GM18517 (cell line): ENCODE measurements at regions not wholly inside any gene's neighbourhood (a gene's known extent, or its start where the extent isn't known, plus 50 kb on each side); places are given as distances from the start of the nearest gene placed in this dataset.
"Not testable (repeated sequence)": the region's sequence is repeated elsewhere in the genome, so short reads cannot be mapped to it uniquely, and the experiment has no call there.

Source experiments
- ATAC-seq: cut with Tn5 transposase; IDR thresholded peaks from one replicate; pipeline ENCODE4 v1.9.1; 2021; ENCODE audit warnings: mild to moderate bottlenecking, moderate library complexity; ENCODE audit not compliant: unreplicated experiment

- ATAC-seq: no peak
These were observed 368.1 kb upstream of the KYNU start for GRCh38 chr2:142509401-142509800.

DNA sequence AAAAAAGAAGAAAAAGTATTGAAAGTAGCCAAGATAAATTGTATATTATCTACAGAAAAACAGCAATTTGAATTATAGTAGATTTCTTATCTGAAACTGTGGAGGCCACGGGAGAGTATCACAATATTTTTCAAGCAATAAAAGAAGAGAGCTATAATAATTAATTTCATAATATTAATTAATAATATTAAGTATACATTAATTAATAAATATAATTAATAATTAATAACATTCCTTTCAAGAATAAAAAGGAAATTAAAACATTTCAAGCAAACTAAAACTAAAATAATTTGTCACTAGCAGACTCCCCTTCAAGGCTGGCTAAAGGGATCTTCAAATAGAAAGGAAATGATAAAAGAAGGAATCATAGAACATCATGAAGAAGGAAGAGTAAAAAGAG lies 372.7 kb upstream of the KYNU start:
- ATAC-seq: no peak

- no peak for ATAC-seq
These were observed 371.6 kb upstream of the LRP1B start for GRCh38 chr2:142502402-142502801.

DNA sequence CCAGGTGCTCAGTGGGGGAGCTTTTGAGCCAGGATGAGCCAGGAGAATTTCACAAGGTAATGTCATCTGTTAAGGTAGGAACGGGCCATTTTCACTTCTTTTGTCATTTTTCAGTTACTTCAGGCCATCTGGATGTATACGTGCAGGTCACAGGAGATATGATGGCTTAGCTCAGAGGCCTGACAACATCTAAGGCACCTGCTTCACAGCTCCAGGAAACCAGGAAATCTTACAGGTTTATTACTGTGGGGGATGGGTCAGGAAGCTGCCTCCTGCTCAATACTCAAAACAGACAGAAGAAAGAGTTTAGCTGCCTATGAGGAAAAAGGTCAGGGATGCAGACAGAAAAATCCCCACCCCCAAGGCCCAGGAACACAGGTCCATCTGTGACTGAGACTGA lies 364.3 kb upstream of the LRP1B start:
- no peak for ATAC-seq

DNA sequence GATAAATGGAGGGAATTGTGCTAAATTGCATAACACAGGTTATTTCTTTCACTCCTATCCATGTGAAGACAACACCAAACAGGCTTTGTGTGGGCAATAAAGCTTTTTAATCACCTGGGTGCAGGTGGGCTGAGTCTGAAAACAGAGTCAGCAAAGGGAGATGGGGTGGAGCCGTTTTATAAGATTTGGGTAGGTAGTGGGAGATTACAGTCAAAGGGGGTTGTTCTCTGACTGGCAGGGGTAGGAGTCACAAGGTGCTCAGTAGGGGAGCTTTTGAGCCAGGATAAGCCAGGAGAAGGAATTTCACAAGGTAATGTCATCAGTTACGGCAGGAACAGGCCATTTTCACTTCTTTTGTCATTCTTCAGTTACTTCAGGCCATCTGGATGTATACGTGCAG lies 358.8 kb upstream of the LRP1B start:
- not testable (repeated sequence) for ATAC-seq

DNA sequence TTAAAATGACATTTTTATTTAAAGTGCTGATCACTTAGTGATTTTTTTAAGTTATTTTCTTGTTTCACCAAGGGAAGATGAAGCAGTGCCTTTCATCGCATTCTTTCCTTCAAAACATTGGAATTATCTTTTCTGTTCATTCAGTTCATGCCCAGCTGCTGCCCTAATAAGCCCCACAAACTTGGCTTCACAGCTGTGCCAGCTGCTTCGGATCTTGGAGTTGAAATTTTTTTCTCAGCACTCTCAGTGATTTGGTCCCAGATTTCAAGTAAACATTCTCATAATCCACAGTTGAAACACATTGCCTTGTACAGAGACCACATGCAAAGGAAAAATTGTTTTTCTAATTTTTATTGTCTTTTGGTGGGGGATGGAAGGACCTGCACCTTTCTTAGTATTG lies 353.3 kb upstream of the LRP1B start:
- ATAC-seq: no peak

GRCh38 chr2:142483653-142484052 lies 352.8 kb upstream of the LRP1B start:
- ATAC-seq: no peak

DNA sequence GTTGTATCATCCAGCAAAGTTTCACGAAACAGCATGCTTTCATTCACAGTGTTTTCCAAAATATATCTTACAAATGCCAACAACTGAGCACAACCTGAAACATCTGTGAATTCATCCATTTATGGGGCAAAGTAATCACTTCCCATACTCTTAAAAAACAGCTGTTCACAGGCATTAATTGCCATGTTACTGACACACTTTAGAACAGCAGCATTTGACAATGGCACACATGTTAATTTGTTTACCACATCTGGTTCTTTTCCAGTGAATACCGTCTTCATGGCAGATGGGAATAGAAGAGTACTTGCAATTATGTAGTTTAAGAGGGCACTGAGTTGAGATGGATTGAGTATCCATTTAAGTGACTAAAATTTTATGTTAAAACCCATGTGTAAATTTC lies 347.4 kb upstream of the LRP1B start:
- ATAC-seq: no peak

DNA sequence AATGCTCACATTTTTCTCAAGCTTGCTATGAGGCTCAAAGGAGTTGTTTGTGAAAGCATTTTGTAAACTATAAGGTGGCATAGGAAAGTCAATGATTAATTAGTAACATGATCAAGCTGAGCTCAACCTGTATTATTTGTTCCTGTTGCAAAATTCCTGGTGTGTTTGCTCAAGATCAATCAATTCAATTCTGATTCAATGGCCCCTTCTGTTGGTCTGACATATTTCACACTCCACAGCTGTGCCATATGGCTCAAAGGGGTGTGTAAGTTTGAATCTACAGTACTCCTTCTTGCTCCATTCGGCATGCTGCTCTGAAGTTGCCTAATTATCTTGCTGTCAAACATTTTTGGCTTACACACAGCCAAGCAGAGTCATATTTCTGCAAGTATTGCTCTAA lies 341.6 kb upstream of the LRP1B start:
- ATAC-seq: no peak

DNA sequence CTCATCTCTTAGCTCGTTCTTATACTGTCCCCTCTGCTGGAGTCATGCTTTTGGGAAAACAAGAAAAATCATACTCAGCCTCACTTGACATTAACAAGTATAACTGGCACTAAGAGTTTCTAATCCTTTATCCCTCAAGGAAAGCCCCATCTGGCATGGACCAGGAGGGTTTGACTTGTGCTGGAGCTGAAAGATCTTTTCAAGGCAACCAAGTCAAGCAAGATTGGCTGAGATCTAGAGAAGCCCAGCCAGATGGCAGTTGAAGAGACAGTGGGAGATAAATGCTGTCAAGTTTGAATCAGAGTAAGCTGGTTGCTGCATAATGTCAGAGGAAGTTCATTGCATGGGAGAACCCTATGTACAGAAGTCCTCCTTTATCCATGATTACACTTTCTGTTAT lies 336.5 kb upstream of the LRP1B start:
- no peak for ATAC-seq

- ATAC-seq: no peak
These were observed 332.2 kb upstream of the LRP1B start for GRCh38 chr2:142463047-142463446.

DNA sequence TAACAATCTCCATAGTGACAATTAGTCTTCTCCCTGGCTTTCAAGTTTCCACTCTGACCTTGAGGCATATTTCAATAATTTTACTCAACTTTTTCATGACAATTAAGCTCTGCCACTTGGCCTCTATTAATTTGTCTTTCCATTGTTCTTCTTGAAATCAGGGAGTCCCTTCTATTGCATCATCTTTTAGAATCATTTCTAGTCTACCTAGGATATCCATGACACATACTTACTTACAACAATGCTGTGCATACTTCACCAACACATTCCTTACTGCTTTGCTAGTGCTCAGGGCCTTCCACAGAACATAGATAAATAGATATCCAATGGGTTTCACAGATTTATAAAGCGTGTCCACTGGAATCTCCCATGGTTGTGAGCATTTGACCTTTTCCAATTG lies 331.5 kb upstream of the LRP1B start:
- no peak for ATAC-seq

DNA sequence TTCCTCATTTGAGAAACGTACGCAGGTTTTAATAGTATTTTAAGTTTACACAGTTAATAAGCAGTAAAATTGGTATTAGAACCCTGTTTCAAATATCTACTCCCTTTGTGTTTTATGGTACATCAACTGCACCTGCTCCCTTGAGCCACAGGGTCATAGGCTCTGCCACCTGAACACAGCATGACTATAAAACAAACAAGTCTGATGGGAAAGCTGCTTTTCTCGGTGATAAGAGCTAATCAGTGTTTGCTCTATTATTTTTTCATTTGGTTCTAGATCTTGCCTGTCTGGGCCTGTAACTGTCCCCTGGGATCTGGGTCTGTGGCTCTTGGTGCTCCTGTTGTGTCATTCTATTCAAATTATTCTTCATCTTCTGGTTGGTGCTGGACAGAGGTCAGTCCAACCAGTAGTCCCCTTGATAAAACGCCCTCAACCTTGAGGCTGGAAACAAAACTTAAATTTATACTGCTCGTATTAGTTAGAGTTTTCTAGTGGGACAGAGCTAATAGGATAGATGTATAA lies 314.8 kb upstream of the LRP1B start:
- no peak for ATAC-seq

DNA sequence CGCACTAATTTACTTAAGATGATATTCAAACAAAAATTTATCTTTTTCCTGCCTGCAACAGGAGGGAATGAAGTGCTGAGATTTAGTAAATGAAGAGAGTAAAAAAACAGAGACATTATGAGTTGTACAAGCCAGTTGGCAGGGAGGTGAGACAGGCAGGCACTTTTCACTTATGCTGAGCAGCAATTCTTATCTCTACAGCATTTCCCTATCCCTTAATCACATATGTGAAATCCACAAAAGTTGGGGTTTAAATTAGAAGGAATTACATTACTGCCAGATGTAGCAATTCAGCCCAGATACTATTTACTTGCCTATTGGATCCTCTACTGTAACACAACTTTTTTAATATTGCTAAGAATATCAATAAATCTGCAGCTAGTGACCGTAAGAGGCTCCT lies 314.2 kb upstream of the LRP1B start:
- ATAC-seq: no peak

- no peak for ATAC-seq
These were observed 305.0 kb upstream of the LRP1B start for GRCh38 chr2:142435847-142436246.

DNA sequence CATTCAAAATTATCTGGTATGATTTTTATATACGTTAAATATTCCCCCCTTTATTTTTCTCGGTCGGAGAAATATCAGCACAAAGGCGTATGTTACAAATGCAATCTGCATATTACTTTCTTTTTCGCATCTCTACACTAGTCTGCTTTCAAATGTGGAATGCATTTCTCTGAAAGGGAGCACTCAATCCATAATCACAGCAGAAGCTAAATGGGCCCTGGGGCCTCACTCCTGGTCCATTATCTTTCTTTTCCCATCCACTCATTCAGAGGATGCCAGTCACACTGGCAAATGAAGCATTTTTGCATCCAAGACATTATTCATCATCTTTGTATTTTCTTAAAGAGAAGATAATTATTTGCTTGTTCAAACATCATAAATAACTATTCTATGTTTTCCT lies 295.2 kb upstream of the LRP1B start:
- ATAC-seq: no peak

DNA sequence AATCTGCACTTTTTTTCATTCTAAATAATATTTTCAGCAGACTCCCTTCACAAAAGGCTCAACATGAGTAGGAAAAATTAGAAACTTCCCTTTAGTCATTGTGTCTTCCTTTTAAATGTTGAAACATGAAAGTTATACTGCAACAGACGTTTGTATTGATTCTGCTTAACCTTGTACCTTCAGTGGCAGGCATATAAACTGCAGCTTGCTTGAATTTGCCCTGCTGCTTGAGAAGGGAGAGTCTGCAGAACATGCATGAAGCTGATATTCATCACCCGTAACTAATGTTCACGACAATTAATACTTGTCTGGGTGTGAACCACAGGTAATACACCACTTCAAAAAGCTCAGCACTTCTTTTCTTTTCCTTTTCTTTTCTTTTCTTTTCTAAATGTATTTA lies 294.7 kb upstream of the LRP1B start:
- ATAC-seq: no peak

DNA sequence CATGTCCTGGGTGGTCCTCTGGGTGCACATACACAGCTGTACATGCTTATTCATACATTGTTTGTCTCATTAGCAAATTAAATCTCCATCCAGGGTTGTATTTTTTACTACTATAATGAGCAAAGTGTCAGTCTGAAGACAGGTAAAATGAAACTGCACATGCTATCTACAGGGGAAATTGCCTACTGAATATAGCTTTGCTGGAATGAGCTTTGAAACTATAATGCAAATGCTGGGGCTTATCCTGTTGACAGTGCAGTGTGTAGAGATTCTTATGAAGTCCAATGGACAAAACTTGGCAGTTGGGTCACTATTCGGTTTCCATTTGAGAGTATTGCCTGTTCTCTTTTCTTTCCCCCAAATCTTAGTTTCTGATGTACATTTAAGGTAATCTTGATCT lies 292.8 kb upstream of the LRP1B start:
- ATAC-seq: no peak

DNA sequence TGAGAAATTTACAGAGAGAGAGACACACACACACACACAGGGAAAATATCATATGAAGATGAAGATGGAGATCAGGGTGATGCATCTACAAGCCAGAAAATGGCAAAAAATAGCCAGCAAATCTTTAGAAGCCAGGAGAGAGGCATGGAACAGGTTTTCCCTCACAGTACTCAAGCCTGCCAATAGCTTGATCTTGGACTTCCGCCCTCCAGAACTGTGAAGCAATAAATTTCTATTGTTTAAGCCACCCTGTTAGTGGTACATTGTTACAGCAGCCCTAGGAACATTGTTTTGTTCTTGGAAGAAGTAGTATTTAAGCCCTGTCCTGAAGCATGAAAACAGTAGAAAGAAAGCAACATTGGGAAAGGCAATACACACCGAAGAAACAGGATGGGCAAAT lies 292.0 kb upstream of the LRP1B start:
- no peak for ATAC-seq

- ATAC-seq: no peak
These were observed 291.2 kb upstream of the LRP1B start for GRCh38 chr2:142422041-142422440.

DNA sequence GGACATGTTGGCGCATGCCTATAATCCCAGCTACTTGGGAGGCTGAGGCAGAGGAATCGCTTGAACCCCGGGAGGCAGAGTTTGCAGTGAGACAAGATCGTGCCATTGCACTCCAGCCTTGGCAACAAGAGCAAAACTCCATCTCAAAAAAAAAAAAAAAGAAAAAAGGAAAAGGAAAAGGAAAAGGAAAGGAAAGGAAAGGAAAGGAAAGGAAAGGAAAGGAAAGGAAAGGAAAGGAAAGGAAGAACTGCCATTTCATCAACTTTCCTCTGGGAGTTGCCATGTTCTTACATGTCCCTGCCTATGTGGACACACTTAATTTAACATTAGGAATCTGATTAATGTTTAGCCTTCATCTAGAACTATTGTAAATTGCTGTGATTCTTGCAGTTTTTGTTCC lies 287.9 kb upstream of the LRP1B start:
- not testable (repeated sequence) for ATAC-seq

DNA sequence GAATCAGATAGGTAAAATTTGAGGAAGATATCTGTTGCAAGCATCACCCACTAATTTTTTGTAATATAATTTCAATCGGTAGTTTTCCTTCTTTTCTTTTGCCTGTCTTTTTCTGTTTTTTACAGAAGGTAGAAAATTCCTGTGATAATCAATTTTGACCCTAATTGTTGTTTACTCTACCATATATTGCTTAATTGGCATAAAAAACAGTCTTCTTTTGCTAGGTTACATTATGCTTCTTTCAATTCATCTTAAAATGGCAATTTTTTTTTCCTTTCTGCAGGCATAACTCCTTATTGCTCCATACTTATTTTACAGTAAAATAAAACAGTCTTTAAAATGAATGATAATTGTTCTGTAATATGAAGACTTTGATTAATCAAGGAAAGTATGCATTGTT lies 286.2 kb upstream of the LRP1B start:
- ATAC-seq: no peak

DNA sequence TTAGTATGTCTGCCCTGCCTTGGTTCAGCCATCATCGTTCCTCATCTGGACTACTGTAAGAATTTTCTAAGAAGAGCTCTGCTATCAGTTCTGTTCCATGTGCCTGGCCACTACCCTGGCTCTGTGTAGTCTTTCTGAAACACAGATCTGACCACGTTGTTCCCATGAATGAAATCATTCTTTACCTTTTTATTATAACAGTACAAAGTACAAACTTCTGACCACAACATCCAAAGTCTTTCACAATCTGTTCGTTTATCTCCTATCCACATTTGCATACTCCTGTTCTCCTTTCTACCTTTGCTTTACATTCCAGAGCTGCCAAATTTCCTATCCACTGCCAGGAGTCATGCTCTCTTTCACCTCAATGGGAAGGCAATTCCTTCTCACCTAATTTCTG lies 284.6 kb upstream of the LRP1B start:
- ATAC-seq: no peak

GRCh38 chr2:142398212-142398611 lies 267.4 kb upstream of the LRP1B start:
- no peak for ATAC-seq
